ENCODE measurements at regions not wholly inside any gene's neighbourhood (a gene's known extent, or its start where the extent isn't known, plus 50 kb on each side); places are given as distances from the start of the nearest gene placed in this dataset.

GRCh38 chr2:221211653-221212052, 360.5 kb downstream of the EPHA4 start:
- Histone ChIP-seq H3K9me1 (ENCODE audit: control insufficient read depth, insufficient read depth, low read length) (no peaks in the 10 kb centered on the region), H2AFZ (ENCODE audit: low read depth, low read length) (no peak overlapping the region), H3K4me1 (replicated peaks in 1 of 2; ENCODE audit: control insufficient read depth in 2 of 2, insufficient read depth in 2 of 2, low read length in 2 of 2) (no peaks in the 10 kb centered on the region), H3K9me3 (replicated peaks; ENCODE audit: control insufficient read depth, insufficient read depth, low read depth, low read length) (no peaks in the 10 kb centered on the region), H3K79me2 (ENCODE audit: control insufficient read depth, insufficient read depth, low read length) (no peaks in the 10 kb centered on the region), H3K4me2 (ENCODE audit: insufficient read depth, low read length) (no peak overlapping the region), H3K4me3 (no peak overlapping the region), H3K27ac (ENCODE audit: extremely low read depth, low read depth, low read length) (no peak overlapping the region), H3K36me3 (ENCODE audit: control insufficient read depth, insufficient read depth, low read length) (no peaks in the 10 kb centered on the region), H3K9ac (ENCODE audit: insufficient read depth in 1 of 2, low read depth in 2 of 2, low read length in 2 of 2) (no peak overlapping the region), H4K20me1 (replicated peaks; ENCODE audit: control insufficient read depth, insufficient read depth, low read length) (no peaks in the 10 kb centered on the region), H3K27me3 (ENCODE audit: control insufficient read depth in 2 of 2, insufficient read depth in 2 of 2, low read length in 2 of 2) (no peaks in the 10 kb centered on the region)
- DNase-seq (ENCODE audit: extremely low read depth in 1 of 4, low spot score in 3 of 4) (no peak), ATAC-seq (no peak), FAIRE-seq (no peak)
- no peak for TF ChIP-seq PBX2 (CRISPR knock-in tag; IDR thresholded peaks at IDR 0.05; ENCODE audit: low read depth)
- TF ChIP-seq PBX2 (tag; conservative IDR thresholded peaks at IDR 0.05; ENCODE audit: low read depth): no peak
- no peak for TF ChIP-seq RBM17 (IDR thresholded peaks at IDR 0.05; ENCODE audit: borderline replicate concordance, low read depth, low read length)
- TF ChIP-seq FUS (optimal IDR thresholded peaks at IDR 0.05; ENCODE audit: low read depth, low read length): no peak
- TF ChIP-seq ZFP1 (CRISPR knock-in tag; IDR thresholded peaks at IDR 0.05): no peak
- TF ChIP-seq ZMIZ1 (IDR thresholded peaks at IDR 0.05; ENCODE audit: low read depth in 2 of 2, low read length in 2 of 2): no peak
- no peak for TF ChIP-seq MAX (CRISPR knock-in tag; IDR thresholded peaks at IDR 0.05)
- TF ChIP-seq KAT8 (IDR thresholded peaks at IDR 0.05; ENCODE audit: low read depth): no peak
- no peak for TF ChIP-seq ID3 (CRISPR knock-in tag; IDR thresholded peaks at IDR 0.05)
- no peak for TF ChIP-seq ID3 (tag; IDR thresholded peaks at IDR 0.05)
- TF ChIP-seq PREB (CRISPR knock-in tag; IDR thresholded peaks at IDR 0.05): no peak
- CTCF ChIA-PET (ENCODE audit: low intra/inter-chr PET ratio): no interaction called here
- in situ Hi-C loops (cut with MboI): no loop called here
- no TSS peak for BruUV-seq (replicated peaks)
- intact Hi-C loops (cut with micrococcal nuclease): no loop called here
- POLR2A ChIA-PET: no interaction called here
- 6% methylated on average over 3 of the region's 3 CpGs for WGBS (ENCODE audit: insufficient coverage, low coverage, missing lambda C conversion rate)

All from K562 (cell line).